GM12878 (cell line): ENCODE measurements at regions not wholly inside any gene's neighbourhood (a gene's known extent, or its start where the extent isn't known, plus 50 kb on each side); places are given as distances from the start of the nearest gene placed in this dataset.

ENCODE experiments used
- ATAC-seq: fragments of 200-7000 bp; cut with Tn5 transposase; 3 replicates; pipeline ENCODE4 v1.9.1; 2020; ENCODE audit warnings: mild to moderate bottlenecking, moderate library complexity
- BruUV-seq: library from RNA; stranded (reverse); fragments of 400-500 nt; replicated peaks from 2 replicates; lab custom pipeline; 2021; lab: Mats Ljungman, UMichigan
- CTCF ChIA-PET: fragments of 300-600 bp; sonication (Branson Sonifier 250); formaldehyde crosslinking; extraction: SDS; loops from one replicate; lab custom pipeline; 2021; ENCODE audit warnings: inconsistent platforms; lab: Yijun Ruan, JAX
- POLR2A ChIA-PET: fragments of 350-600 bp; formaldehyde crosslinking; extraction: SDS; loops from one replicate; lab custom pipeline; 2021; ENCODE audit warnings: inconsistent platforms; lab: Charles Lee
- RAD21 ChIA-PET: fragments of 300-600 bp; sonication (Branson Sonifier 250); formaldehyde crosslinking; loops from one replicate; lab custom pipeline; 2023; ENCODE audit warnings: antibody characterized with exemption; ENCODE audit not compliant: unreplicated experiment; lab: Charles Lee
- SMC1A ChIA-PET: fragments of 300-600 bp; sonication (Branson Sonifier 250); formaldehyde crosslinking; loops from one replicate; lab custom pipeline; 2023; ENCODE audit not compliant: unreplicated experiment, uncharacterized antibody; lab: Charles Lee
- DNase-seq: peaks from one replicate; pipeline ENCODE4 v3.0.0-alpha.2; 2011; ENCODE audit warnings: low read depth, low spot score
- FAIRE-seq: peaks from 3 replicates; lab custom pipeline; 2011; peaks lifted over from hg19 to GRCh38; lab: Jason Lieb, UNC
- H2AFZ ChIP-seq: 2 replicates; pipeline ENCODE4 v1.6.0; 2011; ENCODE audit warnings: low read depth, low read length, control low read depth; ENCODE audit not compliant: control insufficient read depth
- H3K27ac ChIP-seq: 2 replicates; pipeline ENCODE4 v1.5.1; 2011; ENCODE audit warnings: control low read depth; ENCODE audit not compliant: control insufficient read depth, insufficient read depth
- H3K27me3 ChIP-seq, 2 experiments: replicated peaks in 1 of 2; 2 replicates each; pipeline versions ENCODE4 v1.6.0 to v1.6.1; 2011; ENCODE audit warnings: low read length in 1 of 2; ENCODE audit not compliant: control insufficient read depth in 2 of 2, insufficient read depth in 2 of 2
- H3K36me3 ChIP-seq, 2 experiments: 2 replicates each; pipeline ENCODE4 v1.5.1; 2011; ENCODE audit warnings: low read length in 1 of 2; ENCODE audit not compliant: control insufficient read depth in 2 of 2, insufficient read depth in 2 of 2
- H3K4me1 ChIP-seq: 2 replicates; pipeline ENCODE4 v1.6.1; 2011; ENCODE audit warnings: mild to moderate bottlenecking, low read length, moderate library complexity, mixed read lengths; ENCODE audit not compliant: control insufficient read depth, insufficient read depth
- H3K4me2 ChIP-seq: 2 replicates; pipeline ENCODE4 v1.6.0; 2011; ENCODE audit warnings: control low read depth; ENCODE audit not compliant: control insufficient read depth, insufficient read depth
- H3K4me3 ChIP-seq: fragments of 200-600 bp; sonication (generic); 2 replicates; pipeline ENCODE4 v1.5.1; 2016
- H3K79me2 ChIP-seq: 2 replicates; pipeline ENCODE4 v1.6.0; 2011; ENCODE audit warnings: low read length; ENCODE audit not compliant: control insufficient read depth, insufficient read depth
- H3K9ac ChIP-seq: 2 replicates; pipeline ENCODE4 v1.8.0; 2011; ENCODE audit warnings: low read length, control low read depth, mixed read lengths; ENCODE audit not compliant: control insufficient read depth, insufficient read depth
- H3K9me3 ChIP-seq: replicated peaks from 3 replicates; pipeline ENCODE4 v1.5.1; 2011; ENCODE audit warnings: mild to moderate bottlenecking, low read length; ENCODE audit not compliant: control insufficient read depth, insufficient read depth
- H4K20me1 ChIP-seq: 2 replicates; pipeline ENCODE4 v1.6.0; 2011; ENCODE audit not compliant: control insufficient read depth, insufficient read depth
- CBFB ChIP-seq: IDR thresholded peaks from 2 replicates; pipeline ENCODE4 v1.6.1; 2016; ENCODE audit warnings: antibody characterized with exemption, low read depth
- CBX3 ChIP-seq: fragments of 200-600 bp; sonication (generic); IDR thresholded peaks from 2 replicates; pipeline ENCODE4 v1.6.1; 2016; ENCODE audit warnings: low read depth, borderline replicate concordance
- CHD2 ChIP-seq: IDR thresholded peaks from 2 replicates; pipeline ENCODE4 v1.6.1; 2011; ENCODE audit warnings: low read depth, low read length, improper control_type of control experiment, borderline replicate concordance
- DPF2 ChIP-seq: fragments of 450-650 bp; IDR thresholded peaks from 2 replicates; pipeline ENCODE4 v1.6.1; 2017; ENCODE audit warnings: mild to moderate bottlenecking
- EGR1 ChIP-seq, 2 experiments: IDR thresholded peaks; 1 replicate in 1 of 2; 2 replicates in 1 of 2; pipeline ENCODE4 v1.6.1; 2011 to 2012; ENCODE audit warnings: low read depth in 2 of 2, low read length in 2 of 2, borderline replicate concordance in 1 of 2, mild to moderate bottlenecking in 1 of 2, moderate library complexity in 1 of 2
- EZH2 ChIP-seq: IDR thresholded peaks from 2 replicates; pipeline ENCODE4 v1.6.1; 2012; ENCODE audit warnings: low read depth, mild to moderate bottlenecking, control low read depth, inconsistent platforms, low read length, borderline replicate concordance; ENCODE audit not compliant: control insufficient read depth
- FOS ChIP-seq: IDR thresholded peaks from 3 replicates; pipeline ENCODE4 v1.6.1; 2011; ENCODE audit warnings: borderline replicate concordance; ENCODE audit not compliant: insufficient read length; ENCODE audit errors: extremely low read depth
- HDGF ChIP-seq: fragments of 450-650 bp; IDR thresholded peaks from 2 replicates; pipeline ENCODE4 v1.6.1; 2016; ENCODE audit warnings: antibody characterized with exemption
- KAT2A ChIP-seq: conservative IDR thresholded peaks from 2 replicates; pipeline ENCODE4 v1.6.1; 2011; ENCODE audit warnings: low read depth, low read length; ENCODE audit not compliant: control insufficient read depth
- NFYA ChIP-seq: IDR thresholded peaks from 2 replicates; pipeline ENCODE4 v1.6.1; 2011; ENCODE audit warnings: low read depth, mild to moderate bottlenecking, low read length, improper control_type of control experiment, borderline replicate concordance
- PAX8 ChIP-seq: fragments of 450-650 bp; IDR thresholded peaks from 2 replicates; pipeline ENCODE4 v1.6.1; 2017; ENCODE audit warnings: mild to moderate bottlenecking, moderate library complexity
- SREBF2 ChIP-seq: IDR thresholded peaks from 2 replicates; pipeline ENCODE4 v1.6.1; 2012; ENCODE audit warnings: mild to moderate bottlenecking, low read length
- WRNIP1 ChIP-seq: IDR thresholded peaks from 2 replicates; pipeline ENCODE4 v1.6.1; 2011; ENCODE audit warnings: low read depth, low read length, improper control_type of control experiment, borderline replicate concordance
- YBX1 ChIP-seq: fragments of 450-650 bp; IDR thresholded peaks from 2 replicates; pipeline ENCODE4 v1.6.1; 2016; ENCODE audit warnings: antibody characterized with exemption
- ZBED1 ChIP-seq: IDR thresholded peaks from 2 replicates; pipeline ENCODE4 v1.6.1; 2016; ENCODE audit warnings: borderline replicate concordance
- ZNF217 ChIP-seq: fragments of 450-650 bp; IDR thresholded peaks from 2 replicates; pipeline ENCODE4 v1.6.1; 2017; ENCODE audit warnings: antibody characterized with exemption, mild to moderate bottlenecking
- ZNF622 ChIP-seq: fragments of 450-650 bp; IDR thresholded peaks from 2 replicates; pipeline ENCODE4 v1.6.1; 2017; ENCODE audit warnings: mild to moderate bottlenecking, inconsistent platforms
- WGBS: methylation state at CpG from one replicate; pipeline ENCODE4 v1.1.6; 2016; ENCODE audit warnings: low lambda C conversion rate; ENCODE audit not compliant: insufficient replicate concordance, insufficient coverage; ENCODE audit errors: missing lambda C conversion rate; 5-methylcytosine and 5-hydroxymethylcytosine counted together
- in situ Hi-C: fragments of 300-500 bp; cut with MboI; formaldehyde crosslinking; loops from 9 replicates; pipeline ENCODE4 v1.14.3; 2018; ENCODE audit warnings: mixed read lengths
- intact Hi-C: fragments of 100-400 bp; cut with micrococcal nuclease; formaldehyde crosslinking; loops from one replicate; pipeline ENCODE4 v1.14.2; 2022; ENCODE audit not compliant: unreplicated experiment
- TF ChIP-seq, protein P1 (sequence below): IDR thresholded peaks from 2 replicates; pipeline ENCODE4 v1.6.1; 2011; ENCODE audit warnings: borderline replicate concordance, low read depth, mild to moderate bottlenecking, moderate library complexity, low read length; ENCODE audit not compliant: insufficient read depth, poor library complexity, severe bottlenecking

DNA sequence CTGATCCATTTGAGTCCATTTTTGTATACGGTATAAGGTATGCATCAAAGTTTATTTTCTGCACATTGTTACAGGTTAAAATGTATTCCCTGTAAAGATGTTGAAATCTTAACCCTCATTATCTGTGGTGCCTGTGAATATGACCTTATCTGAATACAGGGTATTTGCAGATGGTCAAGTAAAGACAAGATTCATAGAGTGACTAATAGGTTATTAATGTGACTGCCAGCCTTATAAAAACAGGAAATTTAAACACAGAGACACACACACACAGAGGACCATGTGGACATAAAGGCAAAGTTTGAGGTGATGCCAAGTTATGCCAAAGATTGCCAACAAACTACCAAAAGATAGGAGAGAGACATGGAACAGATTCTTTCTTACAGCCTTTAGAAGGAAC is 347.2 kb upstream of the DCN start:
- intact Hi-C loops, result no loop called here
- in situ Hi-C loops, result no loop called here
- no peak overlapping the region for H3K4me2 ChIP-seq
- ChIA-PET SMC1A (no interaction called here), RAD21 (no interaction called here), POLR2A (no interaction called here), CTCF (no interaction called here)
- H3K27me3 ChIP-seq, result no peaks in the 10 kb centered on the region
- no peaks in the 10 kb centered on the region for H3K4me1 ChIP-seq
- H3K27ac ChIP-seq, result no peak overlapping the region
- no peak for TF ChIP-seq ZNF622
- no peak for TF ChIP-seq KAT2A
- TF ChIP-seq ZNF217, result no peak
- no peak for TF ChIP-seq CBFB
- TF ChIP-seq WRNIP1, result no peak
- TF ChIP-seq HDGF, result no peak
- no peak for TF ChIP-seq YBX1
- TF ChIP-seq NFYA, result no peak
- no peak for TF ChIP-seq CHD2
- TF ChIP-seq PAX8, result no peak
- DNase-seq (no peak), FAIRE-seq (no peak), ATAC-seq (no peak)
- H3K9me3 ChIP-seq, result no peaks in the 10 kb centered on the region
- no peak overlapping the region for H3K4me3 ChIP-seq
- WGBS, result 84% methylated on average over 1 of the region's 1 CpG
- H2AFZ ChIP-seq, result no peak overlapping the region
- BruUV-seq, result no TSS peak
- H3K79me2 ChIP-seq, result no peaks in the 10 kb centered on the region
- H3K36me3 ChIP-seq, result no peaks in the 10 kb centered on the region
- no peak overlapping the region for H3K9ac ChIP-seq
- no peaks in the 10 kb centered on the region for H4K20me1 ChIP-seq

DNA sequence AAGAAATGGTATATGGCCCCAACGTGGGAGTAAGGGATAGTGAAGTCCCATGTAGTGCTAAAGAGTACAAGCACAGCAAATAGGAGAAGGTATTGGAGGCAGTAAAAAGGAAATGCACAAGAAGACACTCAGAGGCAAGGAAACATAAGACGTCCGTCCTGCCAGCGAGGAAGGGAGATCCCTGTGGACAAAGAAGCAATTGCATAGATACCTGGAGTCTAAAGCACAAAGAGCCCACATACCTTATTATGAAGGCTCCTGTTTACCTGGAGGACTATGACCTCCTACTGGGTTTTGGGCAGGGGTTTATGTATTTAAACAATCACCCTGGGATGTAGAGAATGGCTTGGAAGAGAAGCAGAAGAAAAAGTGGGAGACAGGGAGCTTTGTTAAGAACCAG is 341.2 kb upstream of the DCN start:
- H3K9ac ChIP-seq, result no peak overlapping the region
- no peaks in the 10 kb centered on the region for H3K4me1 ChIP-seq
- H3K4me2 ChIP-seq, result no peak overlapping the region
- no peak overlapping the region for H3K27ac ChIP-seq
- no TSS peak for BruUV-seq
- no peaks in the 10 kb centered on the region for H4K20me1 ChIP-seq
- H3K79me2 ChIP-seq, result no peaks in the 10 kb centered on the region
- RAD21 ChIA-PET, result no interaction called here
- no peak overlapping the region for H2AFZ ChIP-seq
- no peak overlapping the region for H3K4me3 ChIP-seq
- CTCF ChIA-PET, result no interaction called here
- ATAC-seq, result no peak
- no peaks in the 10 kb centered on the region for H3K36me3 ChIP-seq
- DNase-seq, result no peak
- H3K27me3 ChIP-seq, result no peaks in the 10 kb centered on the region
- WGBS, result 30% methylated on average over 4 of the region's 4 CpGs
- SMC1A ChIA-PET, result interaction anchor here (1.4 to 1.7 kb wide), 2 partner anchors 11 to 116 kb away, joined by 4 to 5 read pairs; no protein-coding TSS in a partner anchor
- POLR2A ChIA-PET, result no interaction called here
- FAIRE-seq, result no peak
- intact Hi-C loops, result no loop called here
- in situ Hi-C loops, result no loop called here
- H3K9me3 ChIP-seq, result no peaks in the 10 kb centered on the region
- TF ChIP-seq, protein P1, sequence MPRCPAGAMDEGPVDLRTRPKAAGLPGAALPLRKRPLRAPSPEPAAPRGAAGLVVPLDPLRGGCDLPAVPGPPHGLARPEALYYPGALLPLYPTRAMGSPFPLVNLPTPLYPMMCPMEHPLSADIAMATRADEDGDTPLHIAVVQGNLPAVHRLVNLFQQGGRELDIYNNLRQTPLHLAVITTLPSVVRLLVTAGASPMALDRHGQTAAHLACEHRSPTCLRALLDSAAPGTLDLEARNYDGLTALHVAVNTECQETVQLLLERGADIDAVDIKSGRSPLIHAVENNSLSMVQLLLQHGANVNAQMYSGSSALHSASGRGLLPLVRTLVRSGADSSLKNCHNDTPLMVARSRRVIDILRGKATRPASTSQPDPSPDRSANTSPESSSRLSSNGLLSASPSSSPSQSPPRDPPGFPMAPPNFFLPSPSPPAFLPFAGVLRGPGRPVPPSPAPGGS, result no peak
- no peak for TF ChIP-seq EZH2
- TF ChIP-seq FOS, result no peak
- no peak for TF ChIP-seq ZBED1
- TF ChIP-seq EGR1 (IDR thresholded peaks at IDR 0.05; ENCODE audit: borderline replicate concordance in 1 of 2, low read depth in 2 of 2, low read length in 2 of 2), result no peak
- no peak for TF ChIP-seq DPF2
- TF ChIP-seq CBX3, result no peak
- no peak for TF ChIP-seq KAT2A
- TF ChIP-seq SREBF2, result no peak
